HUES48 (cell line): ENCODE measurements at regions not wholly inside any gene's neighbourhood (a gene's known extent, or its start where the extent isn't known, plus 50 kb on each side); places are given as distances from the start of the nearest gene placed in this dataset.

Experiments
- H3K27ac ChIP-seq: one replicate; pipeline ENCODE4 v1.7.0; 2013; ENCODE audit warnings: low read depth, low read length, inconsistent platforms
- H3K27me3 ChIP-seq: 2 replicates; pipeline ENCODE4 v1.6.1; 2013; ENCODE audit warnings: mild to moderate bottlenecking, low read length; ENCODE audit not compliant: control insufficient read depth, insufficient read depth
- H3K36me3 ChIP-seq: 2 replicates; pipeline ENCODE4 v1.6.1; 2013; ENCODE audit warnings: low read length; ENCODE audit not compliant: control insufficient read depth, insufficient read depth
- H3K4me1 ChIP-seq: 2 replicates; pipeline ENCODE4 v1.6.1; 2013; ENCODE audit warnings: mild to moderate bottlenecking, low read length; ENCODE audit not compliant: control insufficient read depth, insufficient read depth
- H3K4me3 ChIP-seq: 2 replicates; pipeline ENCODE4 v1.5.1; 2013; ENCODE audit warnings: mild to moderate bottlenecking, low read depth, low read length
- H3K9ac ChIP-seq: 2 replicates; pipeline ENCODE4 v1.6.1; 2013; ENCODE audit warnings: mild to moderate bottlenecking, low read depth, low read length, moderate library complexity
- H3K9me3 ChIP-seq: 2 replicates; pipeline ENCODE4 v1.6.1; 2013; ENCODE audit warnings: low read length; ENCODE audit not compliant: control insufficient read depth, insufficient read depth

GRCh38 chr3:46089237-46090011 lies 62.1 kb upstream of the XCR1 start:
- no peaks in the 10 kb centered on the region for H3K4me1 ChIP-seq
- no peak overlapping the region for H3K9ac ChIP-seq
- no peaks in the 10 kb centered on the region for H3K36me3 ChIP-seq
- no peak overlapping the region for H3K4me3 ChIP-seq
- H3K27me3 ChIP-seq = no peaks in the 10 kb centered on the region
- no peaks in the 10 kb centered on the region for H3K9me3 ChIP-seq
- no peak overlapping the region for H3K27ac ChIP-seq

DNA sequence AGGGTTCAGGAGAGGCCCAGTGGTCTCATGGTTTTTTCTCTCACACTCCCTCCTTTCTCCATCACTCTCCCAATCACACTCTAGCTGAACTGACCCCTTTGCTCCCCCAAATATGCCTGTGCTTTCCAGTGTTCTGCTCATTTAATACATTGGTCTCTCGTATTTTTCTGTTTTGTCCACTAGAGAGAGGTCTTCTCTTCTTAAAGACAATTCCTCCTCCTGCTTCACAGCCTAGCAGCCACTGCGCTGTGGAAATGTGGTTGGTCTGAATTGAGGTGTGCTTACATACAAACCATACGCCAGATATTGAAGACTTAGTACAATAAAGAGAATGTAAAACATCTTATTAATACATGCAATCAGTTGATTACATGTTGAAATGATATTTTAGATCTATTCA lies 60.6 kb upstream of the XCR1 start:
- Histone ChIP-seq H3K9me3 (no peaks in the 10 kb centered on the region), H3K9ac (no peak overlapping the region), H3K36me3 (no peaks in the 10 kb centered on the region), H3K4me1 (no peaks in the 10 kb centered on the region), H3K4me3 (no peak overlapping the region), H3K27me3 (no peaks in the 10 kb centered on the region), H3K27ac (no peak overlapping the region)

DNA sequence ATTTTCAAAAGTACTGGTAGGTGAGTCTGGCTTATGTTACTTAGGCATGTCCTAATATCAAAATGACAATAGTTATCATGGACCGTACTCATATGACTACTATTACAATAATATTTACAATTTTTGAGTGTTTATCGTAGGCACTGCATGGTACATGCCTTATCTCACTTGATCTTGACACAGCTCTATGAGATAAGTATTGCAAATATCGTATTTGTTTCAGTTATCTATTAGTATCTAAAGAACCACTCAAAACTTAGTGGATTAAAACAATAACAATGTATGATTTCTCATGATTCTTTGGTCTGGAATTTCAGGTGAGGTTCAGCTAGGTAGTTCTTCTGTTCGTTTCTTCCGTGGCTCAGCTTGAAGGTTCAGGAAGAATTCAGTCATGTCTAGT lies 59.7 kb upstream of the XCR1 start:
- no peaks in the 10 kb centered on the region for H3K4me1 ChIP-seq
- no peak overlapping the region for H3K27ac ChIP-seq
- no peaks in the 10 kb centered on the region for H3K27me3 ChIP-seq

DNA sequence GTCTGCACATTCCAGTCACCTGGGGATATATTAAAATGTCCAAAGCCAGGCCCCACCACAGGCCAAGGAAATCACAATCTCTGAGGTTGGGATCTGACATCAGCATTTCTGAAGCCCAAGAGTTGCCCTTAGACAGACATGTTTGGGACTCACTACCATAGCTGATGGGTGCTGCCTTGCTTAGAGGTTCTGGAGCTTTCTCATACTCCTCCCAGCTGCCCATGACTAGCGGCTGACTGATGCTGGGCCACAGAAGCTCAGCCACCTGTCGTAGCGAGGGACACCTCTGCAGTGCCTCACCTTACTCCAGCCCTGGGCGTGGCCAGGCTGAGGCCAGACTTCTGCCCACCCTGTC lies 58.8 kb upstream of the XCR1 start:
- no peak overlapping the region for H3K9ac ChIP-seq
- no peak overlapping the region for H3K4me3 ChIP-seq
- no peak overlapping the region for H3K27ac ChIP-seq
- no peaks in the 10 kb centered on the region for H3K27me3 ChIP-seq
- H3K4me1 ChIP-seq = no peaks in the 10 kb centered on the region
- no peaks in the 10 kb centered on the region for H3K9me3 ChIP-seq
- H3K36me3 ChIP-seq = no peaks in the 10 kb centered on the region

More for the DNA sequence above, 59.7 kb upstream of the XCR1 start:
- H3K36me3 ChIP-seq = no peaks in the 10 kb centered on the region
- H3K9me3 ChIP-seq = no peaks in the 10 kb centered on the region
- no peak overlapping the region for H3K4me3 ChIP-seq
- no peak overlapping the region for H3K9ac ChIP-seq

GRCh38 chr3:46085421-46086082 lies 58.3 kb upstream of the XCR1 start:
- H3K36me3 ChIP-seq = no peaks in the 10 kb centered on the region
- no peaks in the 10 kb centered on the region for H3K27me3 ChIP-seq
- H3K9ac ChIP-seq = no peak overlapping the region
- no peaks in the 10 kb centered on the region for H3K9me3 ChIP-seq
- H3K4me3 ChIP-seq = no peak overlapping the region
- no peak overlapping the region for H3K27ac ChIP-seq
- no peaks in the 10 kb centered on the region for H3K4me1 ChIP-seq

DNA sequence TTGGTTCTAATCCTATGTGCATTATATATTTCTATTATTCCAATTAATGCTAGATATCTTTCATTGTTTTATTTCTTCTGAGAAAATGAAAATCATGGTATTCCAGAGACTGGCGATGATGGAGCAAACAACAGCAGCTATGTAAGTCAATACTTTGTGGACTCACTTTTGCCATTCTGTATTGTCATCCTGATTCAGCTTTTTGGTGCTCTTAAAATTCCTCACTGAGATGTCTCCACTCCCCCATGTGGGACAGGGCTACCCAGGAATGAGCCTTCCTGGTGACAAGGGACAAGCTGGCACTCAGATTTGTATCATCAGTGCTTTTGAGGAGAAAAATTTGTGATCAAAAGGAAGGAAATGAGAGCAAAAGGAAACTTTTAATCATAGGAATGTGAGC lies 56.7 kb upstream of the XCR1 start:
- Histone ChIP-seq H3K36me3 (no peaks in the 10 kb centered on the region), H3K4me1 (no peaks in the 10 kb centered on the region), H3K4me3 (no peak overlapping the region), H3K9me3 (no peaks in the 10 kb centered on the region), H3K27me3 (no peaks in the 10 kb centered on the region), H3K9ac (no peak overlapping the region), H3K27ac (no peak overlapping the region)

- no peak overlapping the region for H3K27ac ChIP-seq
- no peaks in the 10 kb centered on the region for H3K36me3 ChIP-seq
- no peak overlapping the region for H3K9ac ChIP-seq
- H3K27me3 ChIP-seq = no peaks in the 10 kb centered on the region
- H3K4me3 ChIP-seq = no peak overlapping the region
- no peaks in the 10 kb centered on the region for H3K4me1 ChIP-seq
- no peaks in the 10 kb centered on the region for H3K9me3 ChIP-seq
Measured at GRCh38 chr3:46082849-46083248, 55.6 kb upstream of the XCR1 start.

GRCh38 chr3:46082021-46082420 lies 54.7 kb upstream of the XCR1 start:
- Histone ChIP-seq H3K4me1 (no peaks in the 10 kb centered on the region), H3K27ac (no peak overlapping the region), H3K4me3 (no peak overlapping the region), H3K9me3 (peaks cover 5% of the 10 kb centered on the region; the same call in 1 of the 2 replicates), H3K36me3 (no peaks in the 10 kb centered on the region), H3K9ac (no peak overlapping the region), H3K27me3 (no peaks in the 10 kb centered on the region)

GRCh38 chr3:46080969-46081345 lies 53.7 kb upstream of the XCR1 start:
- no peak overlapping the region for H3K4me3 ChIP-seq
- no peaks in the 10 kb centered on the region for H3K27me3 ChIP-seq
- H3K9ac ChIP-seq = no peak overlapping the region
- H3K9me3 ChIP-seq = peaks cover 6% of the 10 kb centered on the region; the same call in 1 of the 2 replicates
- no peaks in the 10 kb centered on the region for H3K36me3 ChIP-seq
- H3K4me1 ChIP-seq = no peaks in the 10 kb centered on the region
- H3K27ac ChIP-seq = no peak overlapping the region

DNA sequence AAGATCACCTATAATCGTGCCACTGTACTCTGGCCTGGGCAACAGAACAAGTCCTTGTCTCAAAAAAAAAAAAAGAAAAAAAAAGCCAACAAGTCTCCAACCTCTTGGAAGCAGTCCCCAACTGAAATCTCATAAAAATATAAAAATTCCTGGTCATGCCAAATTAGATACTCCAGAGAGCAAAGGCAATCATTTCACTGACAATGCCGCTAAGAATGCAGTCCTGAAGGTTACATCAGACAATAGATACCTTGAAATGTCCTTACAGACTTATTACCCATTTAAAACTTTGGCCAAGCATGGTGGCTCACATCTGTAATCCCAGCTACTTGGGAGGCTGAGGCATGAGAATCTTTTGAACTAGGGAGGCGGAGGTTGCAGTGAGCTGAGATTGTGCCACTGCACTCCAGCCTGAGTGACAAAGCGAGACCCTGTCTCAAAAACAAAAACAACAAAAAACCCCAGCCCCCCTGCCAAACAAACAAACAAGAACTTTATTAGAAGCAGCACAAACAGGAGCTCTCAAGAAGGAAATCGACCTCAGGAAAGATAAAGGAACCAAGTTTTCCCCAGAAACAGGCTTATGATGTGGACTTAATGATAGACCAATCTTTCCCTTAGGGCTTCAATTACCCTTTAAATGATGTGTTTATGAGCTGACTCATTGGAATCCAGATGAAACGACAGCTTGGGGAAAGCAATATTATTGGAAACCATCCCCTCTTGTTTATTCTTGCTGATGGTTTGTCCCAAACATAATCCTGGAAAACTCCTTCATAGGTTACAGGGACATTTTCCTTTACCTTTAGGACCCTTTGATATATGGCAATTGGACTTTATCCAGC lies 53.1 kb upstream of the XCR1 start:
- H3K9ac ChIP-seq = no peak overlapping the region
- no peaks in the 10 kb centered on the region for H3K4me1 ChIP-seq
- H3K36me3 ChIP-seq = no peaks in the 10 kb centered on the region
- H3K9me3 ChIP-seq = peaks cover 6% of the 10 kb centered on the region; the same call in 1 of the 2 replicates
- no peaks in the 10 kb centered on the region for H3K27me3 ChIP-seq
- no peak overlapping the region for H3K4me3 ChIP-seq
- H3K27ac ChIP-seq = no peak overlapping the region
